PC-3 (cell line): ENCODE measurements at regions not wholly inside any gene's neighbourhood (a gene's known extent, or its start where the extent isn't known, plus 50 kb on each side); places are given as distances from the start of the nearest gene placed in this dataset.

Experiments used
- EZH2phosphoT487 ChIP-seq: fragments of 300-600 bp; sonication (generic); IDR thresholded peaks from 2 replicates; pipeline ENCODE4 v1.6.1; 2018; ENCODE audit warnings: mild to moderate bottlenecking, antibody characterized with exemption, low read length, borderline replicate concordance
- TF ChIP-seq, protein P1 (sequence below): fragments of 300-600 bp; sonication (generic); conservative IDR thresholded peaks from 2 replicates; pipeline ENCODE4 v1.5.1; 2017; ENCODE audit warnings: antibody characterized with exemption, low read depth, mild to moderate bottlenecking, low read length

DNA sequence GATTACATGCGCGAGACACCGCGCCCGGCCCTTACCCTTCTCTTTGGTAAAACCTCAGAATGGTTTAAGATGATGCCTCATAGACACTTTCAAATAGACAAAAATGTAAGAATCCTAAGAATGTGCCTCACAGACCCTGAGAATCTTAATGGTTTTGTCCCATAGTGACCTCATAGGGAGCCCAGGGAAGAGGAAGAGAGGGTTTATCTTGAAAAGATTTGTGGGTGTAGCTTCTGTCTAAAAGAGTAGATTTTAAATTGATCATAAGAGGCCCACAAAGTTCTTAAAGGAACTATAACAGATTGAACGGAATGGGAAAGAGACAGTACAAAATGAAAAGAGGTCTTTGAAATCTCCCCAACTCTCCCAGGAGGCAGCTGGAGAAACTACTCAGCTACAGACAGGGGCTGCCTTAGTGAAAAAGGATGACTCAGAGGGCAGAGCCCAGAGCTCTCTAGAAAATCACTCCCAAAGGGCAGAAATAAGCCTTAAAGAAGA lies 220.6 kb downstream of the ADRA2A start:
- TF ChIP-seq, protein P1, sequence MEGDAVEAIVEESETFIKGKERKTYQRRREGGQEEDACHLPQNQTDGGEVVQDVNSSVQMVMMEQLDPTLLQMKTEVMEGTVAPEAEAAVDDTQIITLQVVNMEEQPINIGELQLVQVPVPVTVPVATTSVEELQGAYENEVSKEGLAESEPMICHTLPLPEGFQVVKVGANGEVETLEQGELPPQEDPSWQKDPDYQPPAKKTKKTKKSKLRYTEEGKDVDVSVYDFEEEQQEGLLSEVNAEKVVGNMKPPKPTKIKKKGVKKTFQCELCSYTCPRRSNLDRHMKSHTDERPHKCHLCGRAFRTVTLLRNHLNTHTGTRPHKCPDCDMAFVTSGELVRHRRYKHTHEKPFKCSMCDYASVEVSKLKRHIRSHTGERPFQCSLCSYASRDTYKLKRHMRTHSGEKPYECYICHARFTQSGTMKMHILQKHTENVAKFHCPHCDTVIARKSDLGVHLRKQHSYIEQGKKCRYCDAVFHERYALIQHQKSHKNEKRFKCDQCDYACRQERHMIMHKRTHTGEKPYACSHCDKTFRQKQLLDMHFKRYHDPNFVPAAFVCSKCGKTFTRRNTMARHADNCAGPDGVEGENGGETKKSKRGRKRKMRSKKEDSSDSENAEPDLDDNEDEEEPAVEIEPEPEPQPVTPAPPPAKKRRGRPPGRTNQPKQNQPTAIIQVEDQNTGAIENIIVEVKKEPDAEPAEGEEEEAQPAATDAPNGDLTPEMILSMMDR: no peak
- TF ChIP-seq EZH2phosphoT487: no peak
